Gastrocnemius medialis (tissue), 4 donors: ENCODE measurements at regions not wholly inside any gene's neighbourhood (a gene's known extent, or its start where the extent isn't known, plus 50 kb on each side); places are given as distances from the start of the nearest gene placed in this dataset.

Source experiments
- ATAC-seq, 2 donors: fragments of 150-250 bp; one replicate each; pipeline ENCODE4 v1.9.1; 2016
- DNase-seq, 2 donors: peaks; one replicate each; pipeline ENCODE4 v3.0.0-alpha.2; 2019
- H3K27ac ChIP-seq, 4 donors: fragments of 200-600 bp; sonication (generic); 1 replicate in 1 of 4; 2 replicates in 3 of 4; pipeline ENCODE4 v1.5.1; 2016 to 2018; ENCODE audit warnings: mild to moderate bottlenecking in 2 of 4, moderate library complexity in 1 of 4
- H3K27me3 ChIP-seq, 3 donors: fragments of 200-600 bp; sonication (generic) in 2 of 3; 1 replicate in 1 of 3; 2 replicates in 2 of 3; pipeline versions ENCODE4 v1.5.1 to v1.6.0; 2016 to 2019; ENCODE audit warnings: mild to moderate bottlenecking in 1 of 3, moderate library complexity in 1 of 3
- H3K36me3 ChIP-seq, 2 donors: fragments of 200-600 bp; sonication (generic) in 1 of 2; one replicate each; pipeline ENCODE4 v1.5.1; 2017 to 2018
- H3K4me1 ChIP-seq, 2 donors: fragments of 200-600 bp; sonication (generic) in 1 of 2; one replicate each; pipeline ENCODE4 v1.5.1; 2016 to 2017; ENCODE audit warnings: mild to moderate bottlenecking in 2 of 2
- H3K4me3 ChIP-seq, 4 donors: fragments of 200-600 bp; sonication (generic) in 3 of 4; 1 replicate in 1 of 4; 2 replicates in 3 of 4; pipeline ENCODE4 v1.5.1; 2016 to 2019; ENCODE audit warnings: mild to moderate bottlenecking in 2 of 4
- H3K9me3 ChIP-seq, 3 donors: fragments of 200-600 bp; sonication (generic) in 2 of 3; 1 replicate in 1 of 3; 2 replicates in 2 of 3; pipeline ENCODE4 v1.5.1; 2016 to 2019
- CTCF ChIP-seq, 5 experiments: fragments of 450-650 bp in 3 of 5; fragments of 200-600 bp in 2 of 5; sonication (generic) in 2 of 5; IDR thresholded peaks in 4 of 5; conservative IDR thresholded peaks in 1 of 5; 1 replicate in 4 of 5; 2 replicates in 1 of 5; pipeline ENCODE4 v1.5.1; 2016 to 2019; ENCODE audit warnings: antibody characterized with exemption in 5 of 5, mild to moderate bottlenecking in 3 of 5, moderate library complexity in 3 of 5
- POLR2A ChIP-seq, 2 donors: fragments of 450-650 bp; IDR thresholded peaks; one replicate each; pipeline ENCODE4 v1.6.1; 2017; ENCODE audit warnings: antibody characterized with exemption in 2 of 2, mild to moderate bottlenecking in 2 of 2, moderate library complexity in 2 of 2
- in situ Hi-C, 4 donors: fragments of 200-750 bp; cut with MboI; loops; one replicate each; pipeline versions ENCODE4 v1.15.0 to v1.8.0; 2017; ENCODE audit warnings: low sequenced_read_pairs in 4 of 4
- intact Hi-C: fragments of 100-400 bp; cut with DNase I; formaldehyde crosslinking; loops from one replicate; pipeline ENCODE4 v1.15.1; 2023; ENCODE audit warnings: low total_unique reads

GRCh38 chr4:147060151-147060931, 114.7 kb upstream of the TTC29 start:
- Histone ChIP-seq H3K27me3 (no peaks in the 10 kb centered on the region), H3K27ac (peak overlapping the region in 2 of 4 donors; percentile 2 to 18), H3K36me3 (no peaks in the 10 kb centered on the region), H3K4me3 (no peak overlapping the region), H3K4me1 (no peaks in the 10 kb centered on the region), H3K9me3 (no peaks in the 10 kb centered on the region)
- ATAC-seq: peak in 1 of 2 donors; percentile 63
- in situ Hi-C loops: no loop called here
- DNase-seq: peak in 1 of 2 donors; percentile 15
- intact Hi-C loops: no loop called here
- TF ChIP-seq CTCF (IDR thresholded peaks at IDR 0.05 in 4 of 5, conservative IDR thresholded peaks at IDR 0.05 in 1 of 5) (no peak), POLR2A (IDR thresholded peaks at IDR 0.05) (no peak)

- Histone ChIP-seq H3K9me3 (no peaks in the 10 kb centered on the region), H3K27me3 (no peaks in the 10 kb centered on the region), H3K36me3 (no peaks in the 10 kb centered on the region), H3K4me3 (no peak overlapping the region), H3K27ac (no peak overlapping the region), H3K4me1 (no peaks in the 10 kb centered on the region)
- intact Hi-C loops: no loop called here
- ATAC-seq (no peak), DNase-seq (no peak)
- TF ChIP-seq CTCF (IDR thresholded peaks at IDR 0.05 in 4 of 5, conservative IDR thresholded peaks at IDR 0.05 in 1 of 5) (no peak), POLR2A (IDR thresholded peaks at IDR 0.05) (no peak)
- in situ Hi-C loops: no loop called here
These were observed 119.2 kb upstream of the TTC29 start for GRCh38 chr4:147064856-147065255.

- DNase-seq (no peak), ATAC-seq (no peak)
- Histone ChIP-seq H3K27ac (no peak overlapping the region), H3K36me3 (no peaks in the 10 kb centered on the region), H3K4me1 (no peaks in the 10 kb centered on the region), H3K27me3 (no peaks in the 10 kb centered on the region), H3K4me3 (no peak overlapping the region), H3K9me3 (no peaks in the 10 kb centered on the region)
- intact Hi-C loops (no loop called here), in situ Hi-C loops (no loop called here)
- TF ChIP-seq CTCF (IDR thresholded peaks at IDR 0.05 in 4 of 5, conservative IDR thresholded peaks at IDR 0.05 in 1 of 5) (no peak), POLR2A (IDR thresholded peaks at IDR 0.05) (no peak)
These were observed 122.9 kb upstream of the TTC29 start for GRCh38 chr4:147068564-147068963.

GRCh38 chr4:147071209-147071740, 125.6 kb upstream of the TTC29 start:
- ATAC-seq (no peak), DNase-seq (no peak)
- no peak overlapping the region for H3K27ac ChIP-seq
- in situ Hi-C loops (no loop called here), intact Hi-C loops (no loop called here)
- no peaks in the 10 kb centered on the region for H3K36me3 ChIP-seq
- no peaks in the 10 kb centered on the region for H3K4me1 ChIP-seq
- no peaks in the 10 kb centered on the region for H3K9me3 ChIP-seq
- H3K4me3 ChIP-seq: no peak overlapping the region
- H3K27me3 ChIP-seq: no peaks in the 10 kb centered on the region
- TF ChIP-seq POLR2A (IDR thresholded peaks at IDR 0.05) (no peak), CTCF (IDR thresholded peaks at IDR 0.05 in 4 of 5, conservative IDR thresholded peaks at IDR 0.05 in 1 of 5) (no peak)
